LNCaP clone FGC (cell line): ENCODE measurements at regions not wholly inside any gene's neighbourhood (a gene's known extent, or its start where the extent isn't known, plus 50 kb on each side); places are given as distances from the start of the nearest gene placed in this dataset.

Experiments used
- DNase-seq: peaks from one replicate; pipeline ENCODE4 v3.0.0-alpha.2; 2011; ENCODE audit warnings: low read depth
- H3K4me3 ChIP-seq: 2 replicates; pipeline ENCODE4 v1.5.1; 2011; ENCODE audit warnings: mild to moderate bottlenecking, low read depth, low read length, control low read depth
- CTCF ChIP-seq: IDR thresholded peaks from 2 replicates; pipeline ENCODE4 v1.5.1; 2012; ENCODE audit warnings: mild to moderate bottlenecking; ENCODE audit not compliant: control insufficient read depth, insufficient read depth; ENCODE audit errors: extremely low read depth

GRCh38 chr3:176954517-176954916 is 242.8 kb downstream of the TBL1XR1 start:
- no peak for DNase-seq
- TF ChIP-seq CTCF = no peak
- H3K4me3 ChIP-seq = no peak overlapping the region

GRCh38 chr3:176953106-176954060 is 243.9 kb downstream of the TBL1XR1 start:
- no peak for TF ChIP-seq CTCF
- H3K4me3 ChIP-seq = no peak overlapping the region
- DNase-seq = peak; percentile 85

GRCh38 chr3:176951586-176952292 is 245.5 kb downstream of the TBL1XR1 start:
- no peak overlapping the region for H3K4me3 ChIP-seq
- TF ChIP-seq CTCF = no peak
- DNase-seq = no peak

GRCh38 chr3:176951144-176951543 is 246.1 kb downstream of the TBL1XR1 start:
- no peak for DNase-seq
- H3K4me3 ChIP-seq = no peak overlapping the region
- no peak for TF ChIP-seq CTCF

GRCh38 chr3:176950743-176951142 is 246.5 kb downstream of the TBL1XR1 start:
- no peak for DNase-seq
- H3K4me3 ChIP-seq = no peak overlapping the region
- no peak for TF ChIP-seq CTCF

- TF ChIP-seq CTCF = no peak
- no peak for DNase-seq
- H3K4me3 ChIP-seq = no peak overlapping the region
Measured at GRCh38 chr3:176948151-176948550, 249.1 kb downstream of the TBL1XR1 start.

- H3K4me3 ChIP-seq = no peak overlapping the region
- no peak for DNase-seq
- TF ChIP-seq CTCF = no peak
Measured at GRCh38 chr3:176946202-176946601, 251.1 kb downstream of the TBL1XR1 start.
